ENCODE measurements at regions not wholly inside any gene's neighbourhood (a gene's known extent, or its start where the extent isn't known, plus 50 kb on each side); places are given as distances from the start of the nearest gene placed in this dataset.

GRCh38 chr6:153767127-153767526 is 271.9 kb upstream of the OPRM1 start:
- ATAC-seq, result no peak
- no peak overlapping the region for H3K27ac ChIP-seq (ENCODE audit: extremely low read depth, low read depth, low read length)
- TF ChIP-seq GABPA (tag; conservative IDR thresholded peaks at IDR 0.05; ENCODE audit: low read depth), result no peak
- no peak for TF ChIP-seq FOXP4 (CRISPR knock-in tag; IDR thresholded peaks at IDR 0.05; ENCODE audit: borderline replicate concordance)
- no peak for TF ChIP-seq PURB (CRISPR knock-in tag; IDR thresholded peaks at IDR 0.05; ENCODE audit: low read depth)
- no peak for TF ChIP-seq TFAP4 (CRISPR knock-in tag; IDR thresholded peaks at IDR 0.05; ENCODE audit: borderline replicate concordance)
- no peak for TF ChIP-seq NR0B1 (IDR thresholded peaks at IDR 0.05; ENCODE audit: partially characterized antibody)
- no peak for TF ChIP-seq FOXK2 (conservative IDR thresholded peaks at IDR 0.05 in 1 of 2, IDR thresholded peaks at IDR 0.05 in 1 of 2; ENCODE audit: low read depth in 2 of 2)
- no peak for TF ChIP-seq SPI1 (IDR thresholded peaks at IDR 0.05; ENCODE audit: borderline replicate concordance, low read depth, low read length)
- TF ChIP-seq ZNF764 (CRISPR knock-in tag; IDR thresholded peaks at IDR 0.05; ENCODE audit: low read depth), result no peak
- no peak for TF ChIP-seq CREBBP (IDR thresholded peaks at IDR 0.05; ENCODE audit: low read depth, low read length)
- no peak for TF ChIP-seq CEBPZ (IDR thresholded peaks at IDR 0.05; ENCODE audit: borderline replicate concordance, low read depth, low read length)
- no peak for TF ChIP-seq GATAD2B (IDR thresholded peaks at IDR 0.05; ENCODE audit: borderline replicate concordance)
- TF ChIP-seq CHD4 (IDR thresholded peaks at IDR 0.05; ENCODE audit: insufficient read depth, insufficient replicate concordance, low read depth, low read length, poor library complexity, severe bottlenecking), result no peak
- no peak for TF ChIP-seq E2F3 (CRISPR knock-in tag; IDR thresholded peaks at IDR 0.05)
- no peak for TF ChIP-seq COPS2 (conservative IDR thresholded peaks at IDR 0.05)
- TF ChIP-seq SRF (CRISPR knock-in tag; IDR thresholded peaks at IDR 0.05), result no peak

More at GRCh38 chr6:153767127-153767526, 271.9 kb upstream of the OPRM1 start:
- Histone ChIP-seq H3K9me3 (replicated peaks; ENCODE audit: control insufficient read depth, insufficient read depth, low read depth, low read length) (no peaks in the 10 kb centered on the region; the same call in 1 of the 2 replicates), H3K9me1 (ENCODE audit: control insufficient read depth, insufficient read depth, low read length) (no peaks in the 10 kb centered on the region), H4K20me1 (replicated peaks; ENCODE audit: control insufficient read depth, insufficient read depth, low read length) (no peaks in the 10 kb centered on the region), H2AFZ (ENCODE audit: low read depth, low read length) (no peak overlapping the region), H3K36me3 (ENCODE audit: control insufficient read depth, insufficient read depth, low read length) (no peaks in the 10 kb centered on the region), H3K79me2 (ENCODE audit: control insufficient read depth, insufficient read depth, low read length) (no peaks in the 10 kb centered on the region), H3K4me2 (ENCODE audit: insufficient read depth, low read length) (no peak overlapping the region), H3K4me1 (replicated peaks in 1 of 2; ENCODE audit: control insufficient read depth in 2 of 2, insufficient read depth in 2 of 2, low read length in 2 of 2) (no peaks in the 10 kb centered on the region), H3K9ac (ENCODE audit: insufficient read depth in 1 of 2, low read depth in 2 of 2, low read length in 2 of 2) (no peak overlapping the region), H3K27me3 (ENCODE audit: control insufficient read depth in 2 of 2, insufficient read depth in 2 of 2, low read length in 2 of 2) (no peaks in the 10 kb centered on the region), H3K4me3 (no peak overlapping the region)
- FAIRE-seq (no peak), DNase-seq (ENCODE audit: extremely low read depth in 1 of 4, low spot score in 3 of 4) (no peak)
- in situ Hi-C loops (cut with MboI), result no loop called here
- intact Hi-C loops (cut with micrococcal nuclease), result no loop called here
- POLR2A ChIA-PET, result no interaction called here
- CTCF ChIA-PET (ENCODE audit: low intra/inter-chr PET ratio), result no interaction called here
- under 1% methylated on average over 5 of the region's 5 CpGs for WGBS (ENCODE audit: insufficient coverage, low coverage, missing lambda C conversion rate)
- BruUV-seq (replicated peaks), result no TSS peak
